Prostate gland (tissue), 2 donors: ENCODE measurements at regions not wholly inside any gene's neighbourhood (a gene's known extent, or its start where the extent isn't known, plus 50 kb on each side); places are given as distances from the start of the nearest gene placed in this dataset.

ENCODE experiments used
- DNase-seq: peaks from one replicate; pipeline ENCODE4 v3.0.0-alpha.2; 2019; ENCODE audit warnings: low spot score
- H3K27ac ChIP-seq, 2 donors: fragments of 200-600 bp; sonication (generic); 2 replicates each; pipeline ENCODE4 v1.5.1; 2017 to 2019
- H3K27me3 ChIP-seq: fragments of 200-600 bp; sonication (generic); replicated peaks from 2 replicates; pipeline ENCODE4 v1.5.1; 2019; ENCODE audit not compliant: insufficient read depth
- H3K36me3 ChIP-seq, 2 donors: fragments of 200-600 bp; sonication (generic); 1 replicate in 1 of 2; 2 replicates in 1 of 2; pipeline versions ENCODE4 v1.5.1 to v1.8.1; 2017 to 2019
- H3K4me1 ChIP-seq: fragments of 200-600 bp; sonication (generic); replicated peaks from 2 replicates; pipeline ENCODE4 v1.5.1; 2019
- H3K4me3 ChIP-seq, 2 donors: fragments of 200-600 bp; sonication (generic); 2 replicates each; pipeline ENCODE4 v1.5.1; 2017 to 2019
- H3K9me3 ChIP-seq: fragments of 200-600 bp; sonication (generic); 2 replicates; pipeline ENCODE4 v1.5.1; 2017
- CTCF ChIP-seq, 4 experiments: fragments of 200-600 bp in 2 of 4; fragments of 450-650 bp in 2 of 4; sonication (generic) in 2 of 4; IDR thresholded peaks; 1 replicate in 3 of 4; 2 replicates in 1 of 4; pipeline ENCODE4 v1.5.1; 2016 to 2019; ENCODE audit warnings: antibody characterized with exemption in 4 of 4, mild to moderate bottlenecking in 2 of 4, moderate library complexity in 2 of 4
- POLR2A ChIP-seq: fragments of 450-650 bp; IDR thresholded peaks from one replicate; pipeline ENCODE4 v1.6.1; 2016; ENCODE audit warnings: antibody characterized with exemption, mild to moderate bottlenecking
- POLR2AphosphoS5 ChIP-seq: sonication (generic); formaldehyde crosslinking; IDR thresholded peaks from one replicate; pipeline ENCODE4 v1.6.1; 2017; ENCODE audit warnings: antibody characterized with exemption
- WGBS: methylation state at CpG from one replicate; pipeline ENCODE4 v1.1.5; 2018; 5-methylcytosine and 5-hydroxymethylcytosine counted together
- intact Hi-C: fragments of 100-400 bp; cut with DNase I; formaldehyde crosslinking; loops from one replicate; pipeline ENCODE4 v1.14.2; 2022

DNA sequence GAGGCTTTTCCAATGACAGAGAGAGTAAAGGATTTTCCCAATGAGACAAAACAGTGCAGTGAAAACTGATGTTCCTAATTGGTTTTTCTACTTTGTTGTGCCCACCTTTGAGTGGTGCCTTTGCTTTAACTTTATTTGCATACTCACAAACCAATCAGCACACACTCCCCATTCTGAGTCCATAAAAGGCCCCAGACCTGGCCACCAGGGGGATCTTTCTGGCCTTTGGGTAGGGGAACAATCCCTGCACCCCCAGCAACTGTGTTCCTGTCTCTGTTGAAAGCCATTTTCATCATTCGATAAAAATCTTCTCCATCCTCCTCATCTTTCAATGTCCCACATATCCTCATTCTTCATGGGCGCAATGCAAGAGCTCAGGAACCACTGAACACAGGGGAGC lies 252.8 kb downstream of the B3GLCT start:
- no peaks in the 10 kb centered on the region for H3K36me3 ChIP-seq
- DNase-seq = no peak
- H3K4me1 ChIP-seq = no peaks in the 10 kb centered on the region
- no peak overlapping the region for H3K27ac ChIP-seq
- no peaks in the 10 kb centered on the region for H3K27me3 ChIP-seq
- TF ChIP-seq POLR2A (no peak), CTCF (IDR thresholded peaks at IDR 0.05) (no peak), POLR2AphosphoS5 (no peak)
- H3K4me3 ChIP-seq = no peak overlapping the region
- WGBS = 94% methylated on average over 2 of the region's 2 CpGs
- intact Hi-C loops = no loop called here
- no peaks in the 10 kb centered on the region for H3K9me3 ChIP-seq

DNA sequence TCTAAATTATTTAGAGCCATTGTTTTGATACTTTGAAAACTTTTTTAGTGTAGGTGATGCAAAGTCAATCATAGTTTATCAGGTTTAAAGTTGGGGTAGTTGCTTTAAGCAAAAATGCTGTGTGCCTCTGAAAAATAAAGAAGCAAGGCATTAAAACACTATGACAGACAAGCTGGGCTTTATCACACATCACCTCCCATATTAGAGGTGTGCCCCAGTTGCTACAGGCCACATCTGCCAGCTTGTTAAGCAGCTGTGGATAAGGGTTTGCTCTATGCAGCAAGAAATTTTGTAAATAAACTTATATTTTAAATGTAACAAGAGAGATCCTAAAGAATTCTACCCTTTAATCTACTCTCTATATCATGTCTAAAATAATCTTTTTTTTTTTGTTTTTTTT lies 255.8 kb downstream of the B3GLCT start:
- Histone ChIP-seq H3K9me3 (no peaks in the 10 kb centered on the region), H3K27ac (no peak overlapping the region), H3K4me3 (no peak overlapping the region), H3K36me3 (no peaks in the 10 kb centered on the region), H3K4me1 (no peaks in the 10 kb centered on the region), H3K27me3 (no peaks in the 10 kb centered on the region)
- intact Hi-C loops = no loop called here
- no peak for TF ChIP-seq POLR2AphosphoS5
- no peak for TF ChIP-seq CTCF (IDR thresholded peaks at IDR 0.05)
- TF ChIP-seq POLR2A = no peak
- DNase-seq = no peak

- no peak overlapping the region for H3K4me3 ChIP-seq
- intact Hi-C loops = no loop called here
- no peak for TF ChIP-seq POLR2A
Observed at GRCh38 chr13:31456056-31456455, 256.3 kb downstream of the B3GLCT start.

GRCh38 chr13:31460061-31460460 lies 260.3 kb downstream of the B3GLCT start:
- no peak for TF ChIP-seq POLR2A
- no peak for TF ChIP-seq POLR2AphosphoS5
- TF ChIP-seq CTCF (IDR thresholded peaks at IDR 0.05) = no peak
- H3K4me1 ChIP-seq = no peaks in the 10 kb centered on the region
- intact Hi-C loops = no loop called here
- no peak overlapping the region for H3K4me3 ChIP-seq
- H3K27me3 ChIP-seq = no peaks in the 10 kb centered on the region
- H3K36me3 ChIP-seq = no peaks in the 10 kb centered on the region
- 67% methylated on average over 3 of the region's 3 CpGs for WGBS
- no peak for DNase-seq
- no peaks in the 10 kb centered on the region for H3K9me3 ChIP-seq
- no peak overlapping the region for H3K27ac ChIP-seq

More at GRCh38 chr13:31456056-31456455, 256.3 kb downstream of the B3GLCT start:
- no peaks in the 10 kb centered on the region for H3K27me3 ChIP-seq
- H3K9me3 ChIP-seq = no peaks in the 10 kb centered on the region
- H3K4me1 ChIP-seq = no peaks in the 10 kb centered on the region
- H3K27ac ChIP-seq = no peak overlapping the region
- DNase-seq = no peak
- H3K36me3 ChIP-seq = no peaks in the 10 kb centered on the region

- no peak overlapping the region for H3K4me3 ChIP-seq
- intact Hi-C loops = no loop called here
Observed at GRCh38 chr13:31461923-31462322, 262.1 kb downstream of the B3GLCT start.

More at GRCh38 chr13:31461923-31462322, 262.1 kb downstream of the B3GLCT start:
- no peak for DNase-seq
- Histone ChIP-seq H3K4me1 (no peaks in the 10 kb centered on the region), H3K27me3 (no peaks in the 10 kb centered on the region), H3K9me3 (no peaks in the 10 kb centered on the region), H3K36me3 (no peaks in the 10 kb centered on the region), H3K27ac (no peak overlapping the region)
- TF ChIP-seq CTCF (IDR thresholded peaks at IDR 0.05) = no peak
- TF ChIP-seq POLR2AphosphoS5 = no peak
- WGBS = 93% methylated on average over 5 of the region's 5 CpGs
